Type B pancreatic cell (in vitro differentiated cells): ENCODE measurements at regions not wholly inside any gene's neighbourhood (a gene's known extent, or its start where the extent isn't known, plus 50 kb on each side); places are given as distances from the start of the nearest gene placed in this dataset.

Source experiments
- DNase-seq: peaks from one replicate; pipeline ENCODE4 v3.0.0; 2021; ENCODE audit warnings: mixed read lengths; ENCODE audit not compliant: unreplicated experiment; ENCODE audit errors: extremely low spot score
- H3K27ac Mint-ChIP-seq: 2 replicates; pipeline ENCODE4 v1.8.0; 2021; ENCODE audit warnings: mild to moderate bottlenecking, mixed read lengths
- H3K27me3 Mint-ChIP-seq: 2 replicates; pipeline ENCODE4 v1.8.0; 2021; ENCODE audit warnings: mixed read lengths
- H3K36me3 Mint-ChIP-seq: 2 replicates; pipeline ENCODE4 v1.8.0; 2021; ENCODE audit warnings: mixed read lengths
- H3K4me1 Mint-ChIP-seq: one replicate; pipeline ENCODE4 v1.8.0; 2021; ENCODE audit warnings: mixed read lengths; ENCODE audit not compliant: unreplicated experiment
- H3K4me3 Mint-ChIP-seq: 2 replicates; pipeline ENCODE4 v1.8.0; 2021; ENCODE audit warnings: mild to moderate bottlenecking, mixed read lengths
- H3K9me3 Mint-ChIP-seq: 2 replicates; pipeline ENCODE4 v1.8.0; 2021; ENCODE audit warnings: mixed read lengths
- TF ChIP-seq, protein P1 (sequence below): fragments of 200-600 bp; sonication (generic); conservative IDR thresholded peaks from 2 replicates; pipeline ENCODE4 v1.5.0; 2021; ENCODE audit warnings: antibody characterized with exemption, mild to moderate bottlenecking

DNA sequence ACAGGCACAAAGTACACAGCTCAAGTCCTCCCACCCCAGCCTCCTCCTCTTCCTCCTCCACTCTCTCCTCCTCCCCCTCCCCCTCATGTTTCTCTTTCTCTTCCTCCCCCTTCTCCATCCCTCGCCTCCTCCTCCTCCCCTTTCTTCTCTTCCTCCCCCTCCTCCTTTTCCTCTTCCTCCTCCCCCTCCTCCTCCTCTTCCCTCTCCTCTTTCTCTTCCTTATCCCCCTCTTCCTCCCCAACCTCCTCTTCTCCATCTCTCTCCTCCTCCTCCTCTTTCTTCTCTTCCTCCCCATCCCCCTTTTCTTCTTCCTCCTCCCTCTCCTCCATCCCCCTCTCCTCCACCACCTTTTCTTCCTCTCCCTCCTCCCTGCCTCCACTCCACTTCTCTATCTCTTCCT, 276.3 kb upstream of the TSHZ3 start:
- Mint-ChIP-seq H3K36me3 (no peaks in the 10 kb centered on the region), H3K4me3 (no peak overlapping the region), H3K9me3 (peaks cover 8% of the 10 kb centered on the region), H3K27me3 (peaks cover 39% of the 10 kb centered on the region), H3K27ac (no peak overlapping the region), H3K4me1 (peaks cover 14% of the 10 kb centered on the region)
- DNase-seq, result no peak
- TF ChIP-seq, protein P1, sequence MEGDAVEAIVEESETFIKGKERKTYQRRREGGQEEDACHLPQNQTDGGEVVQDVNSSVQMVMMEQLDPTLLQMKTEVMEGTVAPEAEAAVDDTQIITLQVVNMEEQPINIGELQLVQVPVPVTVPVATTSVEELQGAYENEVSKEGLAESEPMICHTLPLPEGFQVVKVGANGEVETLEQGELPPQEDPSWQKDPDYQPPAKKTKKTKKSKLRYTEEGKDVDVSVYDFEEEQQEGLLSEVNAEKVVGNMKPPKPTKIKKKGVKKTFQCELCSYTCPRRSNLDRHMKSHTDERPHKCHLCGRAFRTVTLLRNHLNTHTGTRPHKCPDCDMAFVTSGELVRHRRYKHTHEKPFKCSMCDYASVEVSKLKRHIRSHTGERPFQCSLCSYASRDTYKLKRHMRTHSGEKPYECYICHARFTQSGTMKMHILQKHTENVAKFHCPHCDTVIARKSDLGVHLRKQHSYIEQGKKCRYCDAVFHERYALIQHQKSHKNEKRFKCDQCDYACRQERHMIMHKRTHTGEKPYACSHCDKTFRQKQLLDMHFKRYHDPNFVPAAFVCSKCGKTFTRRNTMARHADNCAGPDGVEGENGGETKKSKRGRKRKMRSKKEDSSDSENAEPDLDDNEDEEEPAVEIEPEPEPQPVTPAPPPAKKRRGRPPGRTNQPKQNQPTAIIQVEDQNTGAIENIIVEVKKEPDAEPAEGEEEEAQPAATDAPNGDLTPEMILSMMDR, result no peak

DNA sequence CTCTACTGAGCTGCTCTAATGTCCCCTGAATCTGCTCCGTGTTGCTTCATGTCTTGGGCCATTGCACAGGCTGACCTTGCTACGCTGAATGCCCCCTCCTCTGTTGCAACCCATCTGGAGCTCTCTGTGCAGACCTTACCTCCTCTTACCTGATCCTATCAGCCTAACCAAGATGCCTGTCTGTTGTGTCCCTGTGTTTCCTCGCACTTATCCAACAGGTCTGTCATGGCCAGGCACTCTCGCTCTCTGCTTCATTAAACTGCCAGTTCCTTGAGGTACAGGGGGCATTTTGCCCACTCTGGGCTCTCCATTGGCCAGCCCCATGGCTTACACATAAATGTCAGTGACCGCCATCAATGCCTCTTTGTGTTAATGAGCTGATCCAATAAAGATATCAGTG, 277.7 kb upstream of the TSHZ3 start:
- Mint-ChIP-seq H3K4me1 (peaks cover 14% of the 10 kb centered on the region), H3K27ac (no peak overlapping the region), H3K4me3 (no peak overlapping the region), H3K27me3 (peaks cover 45% of the 10 kb centered on the region), H3K9me3 (peaks cover 6% of the 10 kb centered on the region), H3K36me3 (no peaks in the 10 kb centered on the region)
- no peak for DNase-seq
- TF ChIP-seq, protein P1, result no peak

DNA sequence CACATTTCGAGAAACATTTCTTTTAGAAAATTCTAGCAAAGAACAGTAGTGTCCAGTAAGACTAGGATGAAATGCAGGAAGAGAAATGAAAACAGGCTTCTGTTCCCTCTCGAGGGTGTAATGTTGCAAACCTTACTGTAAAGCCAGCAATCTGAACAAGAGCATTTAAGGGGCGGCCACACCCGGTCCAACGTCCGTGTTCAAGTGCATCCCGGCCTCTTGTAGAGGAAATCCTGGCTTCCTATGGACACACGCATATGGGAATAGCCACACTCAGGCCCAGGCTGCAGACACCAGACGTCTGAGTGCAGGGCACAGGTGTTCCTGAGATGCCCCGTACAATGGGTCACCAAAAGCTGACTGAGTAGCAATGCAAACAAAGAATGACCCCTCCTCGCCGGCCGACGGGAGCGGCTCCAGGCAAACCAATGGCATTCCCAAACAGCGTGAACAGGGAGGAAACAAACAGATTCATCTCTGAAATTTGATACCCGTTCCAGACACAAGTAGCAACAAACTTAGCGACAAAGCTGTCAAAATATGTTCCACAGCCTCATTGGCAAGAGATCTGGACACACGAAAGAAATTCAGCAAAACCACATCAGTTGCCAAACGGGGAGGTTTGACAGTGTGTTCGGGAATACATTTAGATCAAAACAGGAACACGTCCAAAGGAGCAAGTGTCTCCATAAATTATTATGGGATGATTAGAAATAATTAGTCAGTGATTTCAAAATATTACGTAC, 278.6 kb upstream of the TSHZ3 start:
- H3K9me3 Mint-ChIP-seq, result no peaks in the 10 kb centered on the region
- H3K27me3 Mint-ChIP-seq, result peaks cover 46% of the 10 kb centered on the region
- H3K27ac Mint-ChIP-seq, result no peak overlapping the region
- DNase-seq, result no peak
- no peaks in the 10 kb centered on the region for H3K36me3 Mint-ChIP-seq
- TF ChIP-seq, protein P1, result no peak
- H3K4me3 Mint-ChIP-seq, result no peak overlapping the region
- H3K4me1 Mint-ChIP-seq, result peaks cover 14% of the 10 kb centered on the region

GRCh38 chr19:31629579-31630363, 280.5 kb upstream of the TSHZ3 start:
- no peaks in the 10 kb centered on the region for H3K9me3 Mint-ChIP-seq
- no peaks in the 10 kb centered on the region for H3K36me3 Mint-ChIP-seq
- TF ChIP-seq, protein P1, result no peak
- DNase-seq, result peak; percentile 53
- H3K4me3 Mint-ChIP-seq, result no peak overlapping the region
- H3K27ac Mint-ChIP-seq, result no peak overlapping the region
- H3K4me1 Mint-ChIP-seq, result peaks cover 14% of the 10 kb centered on the region
- H3K27me3 Mint-ChIP-seq, result peaks cover 45% of the 10 kb centered on the region

DNA sequence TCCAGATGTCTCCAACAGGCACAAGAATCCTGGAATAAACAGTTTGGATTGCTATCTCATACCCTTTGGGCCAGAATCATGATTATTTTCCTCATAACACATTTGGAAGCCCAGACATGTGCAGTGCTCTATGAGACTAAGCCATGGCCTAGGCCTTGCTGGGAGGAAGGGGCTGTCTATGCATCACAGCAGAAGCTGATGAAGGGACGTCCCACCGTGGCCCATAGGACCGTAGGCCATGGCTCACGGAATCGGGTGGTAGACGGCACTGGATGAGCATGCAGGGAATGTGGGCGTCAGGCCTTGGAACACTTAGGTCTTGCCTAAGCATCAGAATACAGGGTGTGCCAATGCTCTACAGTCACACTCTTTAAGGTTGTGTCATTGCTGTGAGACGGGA, 283.8 kb upstream of the TSHZ3 start:
- peak; percentile 37 for DNase-seq
- TF ChIP-seq, protein P1, result no peak
- H3K36me3 Mint-ChIP-seq, result no peaks in the 10 kb centered on the region
- peaks cover 11% of the 10 kb centered on the region for H3K4me1 Mint-ChIP-seq
- H3K27ac Mint-ChIP-seq, result no peak overlapping the region
- H3K9me3 Mint-ChIP-seq, result no peaks in the 10 kb centered on the region
- H3K4me3 Mint-ChIP-seq, result no peak overlapping the region
- peaks cover 36% of the 10 kb centered on the region for H3K27me3 Mint-ChIP-seq
